ENCODE measurements at regions not wholly inside any gene's neighbourhood (a gene's known extent, or its start where the extent isn't known, plus 50 kb on each side); places are given as distances from the start of the nearest gene placed in this dataset.

DNA sequence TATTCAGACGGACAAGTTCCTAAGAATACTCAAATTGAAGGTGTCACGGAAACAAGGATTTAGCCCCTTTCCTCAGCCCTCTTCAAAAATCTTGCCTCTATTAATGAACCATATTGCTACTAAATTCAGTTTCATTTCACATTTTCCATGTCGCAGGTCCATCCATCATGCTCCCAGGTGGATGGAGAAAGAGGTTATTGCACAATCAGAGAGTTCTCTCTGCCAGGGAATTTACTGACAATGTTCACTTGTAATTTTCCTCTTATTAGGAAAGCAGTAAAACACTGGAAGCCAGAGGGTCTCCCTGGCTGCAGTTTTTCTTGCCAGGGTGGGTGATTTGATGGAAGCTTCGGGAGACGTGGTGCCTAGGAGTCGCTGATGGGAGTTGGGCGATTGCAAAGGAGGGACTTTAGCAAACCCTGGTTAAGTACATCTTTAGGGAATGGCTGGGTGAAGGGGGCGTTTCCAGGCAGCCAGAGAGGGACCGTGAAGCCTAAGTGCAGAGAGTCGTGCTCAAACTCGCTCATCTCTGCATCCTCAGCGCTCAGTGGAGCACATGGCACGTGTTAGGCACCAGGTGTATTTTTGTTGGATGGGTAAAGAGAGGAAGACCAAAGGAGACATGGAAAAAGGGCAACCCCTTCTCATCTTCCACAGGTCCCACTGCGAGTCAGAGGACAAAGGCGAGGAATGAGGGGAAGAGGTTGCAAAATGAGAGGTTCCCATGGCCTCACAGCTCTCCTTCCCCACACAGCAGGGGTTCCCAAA, 321.9 kb upstream of the CDH4 start:
- DNase-seq (ENCODE audit: low spot score) (no peak), ATAC-seq (ENCODE audit: low FRiP score) (no peak)
- TF ChIP-seq, protein P1, sequence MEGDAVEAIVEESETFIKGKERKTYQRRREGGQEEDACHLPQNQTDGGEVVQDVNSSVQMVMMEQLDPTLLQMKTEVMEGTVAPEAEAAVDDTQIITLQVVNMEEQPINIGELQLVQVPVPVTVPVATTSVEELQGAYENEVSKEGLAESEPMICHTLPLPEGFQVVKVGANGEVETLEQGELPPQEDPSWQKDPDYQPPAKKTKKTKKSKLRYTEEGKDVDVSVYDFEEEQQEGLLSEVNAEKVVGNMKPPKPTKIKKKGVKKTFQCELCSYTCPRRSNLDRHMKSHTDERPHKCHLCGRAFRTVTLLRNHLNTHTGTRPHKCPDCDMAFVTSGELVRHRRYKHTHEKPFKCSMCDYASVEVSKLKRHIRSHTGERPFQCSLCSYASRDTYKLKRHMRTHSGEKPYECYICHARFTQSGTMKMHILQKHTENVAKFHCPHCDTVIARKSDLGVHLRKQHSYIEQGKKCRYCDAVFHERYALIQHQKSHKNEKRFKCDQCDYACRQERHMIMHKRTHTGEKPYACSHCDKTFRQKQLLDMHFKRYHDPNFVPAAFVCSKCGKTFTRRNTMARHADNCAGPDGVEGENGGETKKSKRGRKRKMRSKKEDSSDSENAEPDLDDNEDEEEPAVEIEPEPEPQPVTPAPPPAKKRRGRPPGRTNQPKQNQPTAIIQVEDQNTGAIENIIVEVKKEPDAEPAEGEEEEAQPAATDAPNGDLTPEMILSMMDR (IDR thresholded peaks at IDR 0.05): no peak

DNA sequence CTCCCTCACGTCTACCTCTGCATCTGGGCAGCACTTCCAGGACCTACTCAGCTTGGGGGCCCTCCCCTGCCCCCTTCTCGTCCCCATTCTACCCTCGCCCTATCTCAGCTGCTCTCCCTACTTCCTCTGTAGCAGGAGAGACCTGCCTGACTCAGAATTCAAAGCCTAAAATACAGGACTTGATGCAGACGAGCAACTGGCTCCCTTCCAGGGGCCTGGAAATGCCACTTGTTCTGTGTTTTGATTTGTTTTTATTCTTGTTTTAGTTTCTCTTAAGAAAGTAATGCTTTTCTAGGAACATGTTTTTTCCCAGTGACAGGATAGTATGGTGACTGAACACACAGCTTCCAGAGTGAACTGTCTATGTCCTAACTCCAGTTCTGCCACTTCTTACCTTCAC, 320.4 kb upstream of the CDH4 start:
- TF ChIP-seq, protein P1 (IDR thresholded peaks at IDR 0.05): no peak
- ATAC-seq (ENCODE audit: low FRiP score): no peak
- DNase-seq (ENCODE audit: low spot score): no peak

DNA sequence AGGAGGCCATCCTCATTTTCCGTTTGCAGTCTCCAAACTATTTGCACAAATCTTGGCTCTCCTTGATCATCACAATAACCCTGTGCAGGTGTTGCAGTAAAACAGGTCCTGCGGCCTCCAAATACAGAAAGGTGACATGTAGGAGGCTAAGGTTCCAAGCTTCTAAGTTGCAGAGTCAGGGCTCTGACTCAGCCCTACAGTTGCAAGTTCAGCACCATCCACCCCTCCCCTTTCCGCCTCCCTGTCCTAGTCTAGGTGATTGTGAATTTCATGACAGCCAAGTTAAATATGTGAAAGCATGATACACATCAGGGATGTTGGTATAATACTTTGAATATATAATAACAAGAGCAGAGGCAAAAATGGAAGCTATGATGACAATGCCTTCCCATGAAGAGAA, 317.3 kb upstream of the CDH4 start:
- TF ChIP-seq, protein P1 (IDR thresholded peaks at IDR 0.05): no peak
- ATAC-seq (ENCODE audit: low FRiP score) (no peak), DNase-seq (ENCODE audit: low spot score) (no peak)

DNA sequence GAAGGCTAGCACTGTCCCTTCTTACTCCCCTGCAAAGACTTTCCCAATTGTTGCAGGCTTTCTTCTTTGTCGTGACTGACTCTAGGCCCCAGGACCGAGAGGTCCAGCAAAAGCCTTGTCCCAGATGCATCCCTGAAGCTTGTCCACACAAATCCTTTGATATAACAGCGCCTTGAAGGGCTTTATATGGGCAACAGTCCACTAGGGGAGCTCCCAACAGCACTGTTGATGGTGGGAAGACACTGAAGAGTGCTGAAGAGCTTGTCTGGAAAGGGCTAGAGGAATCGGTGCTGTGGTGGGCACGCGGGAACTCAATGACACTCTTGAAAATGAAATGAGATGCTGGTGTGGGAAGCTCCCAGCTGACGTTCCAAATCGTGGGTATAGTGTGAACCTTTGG, 316.1 kb upstream of the CDH4 start:
- DNase-seq (ENCODE audit: low spot score) (no peak), ATAC-seq (ENCODE audit: low FRiP score) (no peak)
- TF ChIP-seq, protein P1 (IDR thresholded peaks at IDR 0.05): no peak

DNA sequence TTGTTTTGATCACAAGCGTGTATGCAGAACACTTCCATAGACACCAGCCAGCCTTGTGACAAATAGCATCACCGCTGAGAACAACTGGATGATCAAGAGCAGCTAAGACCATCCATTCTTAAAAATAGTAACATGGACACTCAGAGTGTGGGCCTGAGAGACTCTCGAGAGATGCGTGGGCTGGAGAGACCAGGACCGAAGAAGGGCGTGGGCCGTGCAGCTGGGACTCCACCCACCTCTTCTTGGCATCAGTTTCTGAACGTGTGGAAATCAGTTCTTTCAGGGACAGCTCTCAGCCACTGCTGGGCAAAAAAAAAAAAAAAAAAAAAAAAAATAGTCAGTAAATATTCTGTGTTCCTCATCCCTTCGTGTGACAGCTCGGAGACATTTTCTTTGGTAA, 314.5 kb upstream of the CDH4 start:
- ATAC-seq (ENCODE audit: low FRiP score) (no peak), DNase-seq (ENCODE audit: low spot score) (no peak)
- TF ChIP-seq, protein P1 (IDR thresholded peaks at IDR 0.05): no peak

DNA sequence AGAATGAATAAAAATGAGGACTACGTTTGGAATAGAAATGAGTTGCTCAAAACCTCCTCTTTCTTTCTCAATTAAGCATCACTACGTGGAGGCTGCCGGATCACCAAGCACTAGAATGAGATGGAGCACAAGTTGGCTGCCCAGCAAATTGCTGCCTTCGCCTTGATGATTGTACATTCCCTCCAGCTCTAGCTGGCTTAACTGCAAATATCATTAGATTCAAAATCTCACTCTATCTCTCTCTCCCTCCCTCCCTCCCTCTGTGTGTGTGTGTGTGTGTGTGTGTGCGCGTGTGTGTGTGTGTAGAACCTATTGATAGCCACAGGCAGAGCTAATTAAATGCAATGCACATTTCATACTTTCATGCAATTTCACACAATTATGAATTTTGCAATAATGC, 310.7 kb upstream of the CDH4 start:
- ATAC-seq (ENCODE audit: low FRiP score): no peak
- no peak for DNase-seq (ENCODE audit: low spot score)
- TF ChIP-seq, protein P1 (IDR thresholded peaks at IDR 0.05): no peak

DNA sequence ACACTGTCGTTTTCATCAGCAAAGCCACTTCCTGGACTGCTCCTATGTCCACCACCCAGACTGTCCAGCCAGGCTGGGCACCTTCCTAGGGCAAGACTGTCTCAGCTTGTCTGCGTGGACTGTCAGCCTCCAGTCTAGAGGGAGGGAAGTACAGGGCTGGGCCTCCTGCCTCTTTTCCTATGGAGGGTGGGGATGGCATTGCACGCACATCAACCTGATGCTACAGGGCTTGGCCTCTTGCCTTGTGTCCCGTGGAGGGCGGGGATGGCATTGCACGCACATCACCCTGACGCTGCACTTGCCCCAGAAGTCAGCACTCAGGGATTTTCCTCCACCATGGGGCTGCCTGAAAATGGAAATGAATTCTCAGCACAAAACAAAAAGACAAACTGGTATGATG, 304.2 kb upstream of the CDH4 start:
- ATAC-seq (ENCODE audit: low FRiP score) (no peak), DNase-seq (ENCODE audit: low spot score) (no peak)
- TF ChIP-seq, protein P1 (IDR thresholded peaks at IDR 0.05): no peak
